Spleen (tissue), 11 donors: ENCODE measurements at regions not wholly inside any gene's neighbourhood (a gene's known extent, or its start where the extent isn't known, plus 50 kb on each side); places are given as distances from the start of the nearest gene placed in this dataset.

Experiments used
- DNase-seq: peaks from one replicate; pipeline ENCODE4 v3.0.0-alpha.2; 2020
- H3K27ac ChIP-seq, 8 donors: fragments of 200-600 bp; sonication (generic) in 7 of 8; 1 replicate in 4 of 8; 2 replicates in 4 of 8; pipeline versions ENCODE4 v1.5.0 to v1.8.0; 2016 to 2021; ENCODE audit warnings: inconsistent platforms in 4 of 8, mild to moderate bottlenecking in 4 of 8, moderate library complexity in 1 of 8
- H3K27me3 ChIP-seq, 7 donors: fragments of 200-600 bp; sonication (generic) in 6 of 7; replicated peaks in 1 of 7; 1 replicate in 4 of 7; 2 replicates in 3 of 7; pipeline versions ENCODE4 v1.5.0 to v1.8.0; 2016 to 2021; ENCODE audit warnings: inconsistent platforms in 3 of 7, mild to moderate bottlenecking in 1 of 7
- H3K36me3 ChIP-seq, 6 donors: fragments of 200-600 bp; sonication (generic) in 5 of 6; 1 replicate in 4 of 6; 2 replicates in 2 of 6; pipeline versions ENCODE4 v1.5.0 to v1.8.0; 2016 to 2021; ENCODE audit warnings: inconsistent platforms in 2 of 6
- H3K4me1 ChIP-seq, 6 donors: fragments of 200-600 bp; sonication (generic) in 5 of 6; 1 replicate in 3 of 6; 2 replicates in 3 of 6; pipeline versions ENCODE4 v1.5.0 to v1.8.0; 2016 to 2021; ENCODE audit warnings: inconsistent platforms in 3 of 6
- H3K4me3 ChIP-seq, 8 donors: fragments of 200-600 bp; sonication (generic) in 7 of 8; 1 replicate in 4 of 8; 2 replicates in 4 of 8; pipeline versions ENCODE4 v1.5.0 to v1.8.0; 2016 to 2021; ENCODE audit warnings: inconsistent platforms in 4 of 8, mild to moderate bottlenecking in 4 of 8, moderate library complexity in 2 of 8
- H3K9me3 ChIP-seq, 8 donors: fragments of 200-600 bp; sonication (generic) in 7 of 8; 1 replicate in 4 of 8; 2 replicates in 4 of 8; pipeline versions ENCODE4 v1.5.0 to v1.8.0; 2016 to 2021; ENCODE audit warnings: inconsistent platforms in 4 of 8
- POLR2A ChIP-seq, 3 donors: fragments of 450-650 bp; IDR thresholded peaks; one replicate each; pipeline ENCODE4 v1.5.1; 2017; ENCODE audit warnings: antibody characterized with exemption in 3 of 3, mild to moderate bottlenecking in 1 of 3
- POLR2AphosphoS5 ChIP-seq, 3 donors: sonication (generic); formaldehyde crosslinking; IDR thresholded peaks; one replicate each; pipeline ENCODE4 v1.5.1; 2017; ENCODE audit warnings: antibody characterized with exemption in 3 of 3
- whole genome bisulfite sequencing, 5 donors: extraction: QIAGEN DNeasy Blood & Tissue Kit in 3 of 5; methylation state at CpG; one replicate each; pipeline versions ENCODE4 v1.1.5 to v1.1.7; 2013 to 2018; 5-methylcytosine and 5-hydroxymethylcytosine counted together
- intact Hi-C: fragments of 100-400 bp; cut with DNase I; formaldehyde crosslinking; loops from one replicate; pipeline ENCODE4 v1.15.0; 2023; ENCODE audit warnings: low total_unique reads
- TF ChIP-seq, protein P1 (sequence below), 11 experiments: fragments of 200-600 bp in 7 of 11; fragments of 450-650 bp in 4 of 11; sonication (generic) in 4 of 11; IDR thresholded peaks in 8 of 11; conservative IDR thresholded peaks in 3 of 11; 1 replicate in 7 of 11; 2 replicates in 4 of 11; pipeline versions ENCODE4 v1.4.0 to v1.8.0; 2016 to 2021; ENCODE audit warnings: antibody characterized with exemption in 11 of 11, inconsistent platforms in 4 of 11, mild to moderate bottlenecking in 1 of 11
- donor health status: healthy with polysubstance abuse.
- donor health status: DM: no; HTN: no; CAD: no; lungs with moderate emphysema.
- donor health status: DM: no; HTN: no; CAD: no.
- donor health status: Bipolar disorder and iron deficiency.
- donor health status: healthy.
- donor health status: DM: no; HTN: no; CAD: no.
- donor health status: DM: yes; HTN: yes; CAD: no.

GRCh38 chr2:55102056-55102812 lies 52.0 kb upstream of the RTN4 start:
- WGBS, 5 donors = 84 to 91% (median 87%) methylated on average over 4 of the region's 4 CpGs
- no peaks in the 10 kb centered on the region for H3K27me3 ChIP-seq
- intact Hi-C loops = no loop called here

DNA sequence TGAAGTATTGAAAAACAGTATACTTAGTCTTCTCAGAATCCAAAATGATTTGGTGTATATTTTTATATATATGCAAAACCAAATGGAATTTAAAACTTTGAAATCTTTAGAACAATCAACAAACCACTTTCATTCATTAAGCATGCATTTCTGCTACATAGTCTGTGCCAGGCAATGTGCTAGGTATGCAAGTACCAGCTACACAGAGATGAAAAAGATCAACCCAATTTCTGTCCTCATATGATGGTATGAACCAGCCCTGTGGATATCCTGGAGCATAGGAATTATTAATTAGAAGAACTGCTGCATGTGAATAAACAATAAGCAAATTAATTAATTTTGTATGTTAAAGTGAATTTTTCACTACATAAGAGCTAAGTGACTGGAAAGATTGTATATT lies 51.2 kb upstream of the RTN4 start:
- Histone ChIP-seq H3K9me3 (no peaks in the 10 kb centered on the region), H3K27ac (no peak overlapping the region), H3K27me3 (no peaks in the 10 kb centered on the region), H3K36me3 (no peaks in the 10 kb centered on the region), H3K4me3 (no peak overlapping the region), H3K4me1 (peaks cover 0 to 61% (median 28%) of the 10 kb centered on the region in 6 donors)
- TF ChIP-seq POLR2AphosphoS5 (IDR thresholded peaks at IDR 0.05) = no peak
- TF ChIP-seq POLR2A (IDR thresholded peaks at IDR 0.05) = no peak
- TF ChIP-seq, protein P1, sequence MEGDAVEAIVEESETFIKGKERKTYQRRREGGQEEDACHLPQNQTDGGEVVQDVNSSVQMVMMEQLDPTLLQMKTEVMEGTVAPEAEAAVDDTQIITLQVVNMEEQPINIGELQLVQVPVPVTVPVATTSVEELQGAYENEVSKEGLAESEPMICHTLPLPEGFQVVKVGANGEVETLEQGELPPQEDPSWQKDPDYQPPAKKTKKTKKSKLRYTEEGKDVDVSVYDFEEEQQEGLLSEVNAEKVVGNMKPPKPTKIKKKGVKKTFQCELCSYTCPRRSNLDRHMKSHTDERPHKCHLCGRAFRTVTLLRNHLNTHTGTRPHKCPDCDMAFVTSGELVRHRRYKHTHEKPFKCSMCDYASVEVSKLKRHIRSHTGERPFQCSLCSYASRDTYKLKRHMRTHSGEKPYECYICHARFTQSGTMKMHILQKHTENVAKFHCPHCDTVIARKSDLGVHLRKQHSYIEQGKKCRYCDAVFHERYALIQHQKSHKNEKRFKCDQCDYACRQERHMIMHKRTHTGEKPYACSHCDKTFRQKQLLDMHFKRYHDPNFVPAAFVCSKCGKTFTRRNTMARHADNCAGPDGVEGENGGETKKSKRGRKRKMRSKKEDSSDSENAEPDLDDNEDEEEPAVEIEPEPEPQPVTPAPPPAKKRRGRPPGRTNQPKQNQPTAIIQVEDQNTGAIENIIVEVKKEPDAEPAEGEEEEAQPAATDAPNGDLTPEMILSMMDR (IDR thresholded peaks at IDR 0.05 in 8 of 11, conservative IDR thresholded peaks at IDR 0.05 in 3 of 11) = no peak
- intact Hi-C loops = no loop called here
- DNase-seq = no peak

More at GRCh38 chr2:55102056-55102812, 52.0 kb upstream of the RTN4 start:
- no peak for DNase-seq
- Histone ChIP-seq H3K4me3 (no peak overlapping the region), H3K9me3 (no peaks in the 10 kb centered on the region), H3K4me1 (peaks cover 0 to 53% (median 23%) of the 10 kb centered on the region in 6 donors), H3K27ac (peak overlapping the region in 1 of 8 donors; percentile 51), H3K36me3 (no peaks in the 10 kb centered on the region)
- TF ChIP-seq, protein P1 (IDR thresholded peaks at IDR 0.05 in 8 of 11, conservative IDR thresholded peaks at IDR 0.05 in 3 of 11) = no peak
- TF ChIP-seq POLR2A (IDR thresholded peaks at IDR 0.05) = no peak
- no peak for TF ChIP-seq POLR2AphosphoS5 (IDR thresholded peaks at IDR 0.05)

DNA sequence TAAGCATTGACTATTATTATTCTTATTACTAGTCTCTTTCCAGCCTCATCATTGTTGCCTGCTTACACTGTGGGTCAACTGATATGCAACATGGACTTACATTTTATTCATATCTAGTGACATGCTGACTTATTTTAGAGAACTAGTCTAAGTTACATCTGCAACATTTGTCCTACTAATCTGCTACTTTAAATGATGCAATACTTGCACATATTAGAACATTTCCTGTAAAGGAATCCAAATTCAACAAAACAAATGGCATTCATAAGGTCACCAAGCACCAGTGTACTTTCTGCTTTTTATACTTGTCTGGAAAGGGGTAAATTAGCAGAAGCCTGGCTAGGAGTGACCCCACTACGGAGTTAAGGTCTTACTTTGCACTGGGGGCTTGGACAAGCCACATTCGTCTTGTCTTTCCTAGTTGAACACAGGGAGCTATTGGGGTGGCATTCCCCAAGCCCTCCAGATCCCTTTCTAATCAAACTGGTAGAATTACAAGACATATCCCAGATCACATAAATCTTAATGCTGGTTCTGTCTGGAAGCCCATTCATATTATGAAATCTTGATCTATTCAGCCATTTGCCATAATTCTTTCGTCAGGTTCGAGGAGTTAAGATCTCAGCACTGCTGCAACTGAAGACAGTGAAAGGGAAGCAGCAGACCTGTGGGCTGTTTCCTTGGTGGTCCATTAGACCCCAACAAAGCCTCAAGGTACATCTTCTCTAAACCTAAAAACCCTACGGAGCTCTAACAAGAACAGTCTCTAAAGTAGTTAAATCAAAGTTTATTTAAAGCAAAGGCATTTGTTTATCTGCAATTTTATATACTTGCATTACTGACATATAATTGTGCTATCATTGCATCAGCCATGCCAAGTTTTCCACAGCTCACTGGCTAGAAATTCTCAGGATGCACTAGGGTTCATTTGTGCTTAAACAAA lies 49.9 kb upstream of the RTN4 start:
- Histone ChIP-seq H3K4me1 (peaks cover 0 to 67% (median 31%) of the 10 kb centered on the region in 6 donors), H3K27me3 (no peaks in the 10 kb centered on the region), H3K36me3 (no peaks in the 10 kb centered on the region), H3K4me3 (peak overlapping the region in 1 of 8 donors; percentile 2), H3K9me3 (no peaks in the 10 kb centered on the region), H3K27ac (peak overlapping the region in 7 of 8 donors; percentile 41 to 87 (median 79))
- intact Hi-C loops = no loop called here
- DNase-seq = no peak
- 46 to 81% (median 58%) methylated on average over 5 of the region's 5 CpGs for WGBS, 5 donors
- no peak for TF ChIP-seq POLR2A (IDR thresholded peaks at IDR 0.05)
- TF ChIP-seq POLR2AphosphoS5 (IDR thresholded peaks at IDR 0.05) = no peak
- TF ChIP-seq, protein P1 (IDR thresholded peaks at IDR 0.05 in 8 of 11, conservative IDR thresholded peaks at IDR 0.05 in 3 of 11) = no peak
